SU-DHL-6 (cell line): ENCODE measurements at regions not wholly inside any gene's neighbourhood (a gene's known extent, or its start where the extent isn't known, plus 50 kb on each side); places are given as distances from the start of the nearest gene placed in this dataset.

Experiments used
- CTCF ChIP-seq: fragments of 200-600 bp; sonication (generic); IDR thresholded peaks from one replicate; pipeline ENCODE4 v1.5.1; 2017; ENCODE audit warnings: antibody characterized with exemption, mild to moderate bottlenecking, low read length, moderate library complexity; ENCODE audit not compliant: insufficient read depth, poor library complexity, severe bottlenecking
- EZH2phosphoT487 ChIP-seq: fragments of 200-600 bp; sonication (generic), shearing (Covaris generic); conservative IDR thresholded peaks from 2 replicates; pipeline ENCODE4 v1.6.1; 2018; ENCODE audit warnings: mild to moderate bottlenecking, antibody characterized with exemption, low read length, moderate library complexity, mixed read lengths

GRCh38 chr10:78516236-78516635, 482.6 kb downstream of the RPS24 start:
- TF ChIP-seq CTCF (no peak), EZH2phosphoT487 (no peak)
